ENCODE measurements at regions not wholly inside any gene's neighbourhood (a gene's known extent, or its start where the extent isn't known, plus 50 kb on each side); places are given as distances from the start of the nearest gene placed in this dataset.

- TF ChIP-seq CTCF (IDR thresholded peaks at IDR 0.05): no peak
- no peak for TF ChIP-seq POLR2A (IDR thresholded peaks at IDR 0.05)
These were observed 246.7 kb upstream of the G2E3 start for GRCh38 chr14:30312214-30312613.
